ENCODE measurements at regions not wholly inside any gene's neighbourhood (a gene's known extent, or its start where the extent isn't known, plus 50 kb on each side); places are given as distances from the start of the nearest gene placed in this dataset.

GRCh38 chr14:85438001-85438400 lies 91.9 kb upstream of the FLRT2 start:
- H3K36me3 ChIP-seq (ENCODE audit: control insufficient read depth in 4 of 4, insufficient read depth in 4 of 4, low read length in 4 of 4): no peaks in the 10 kb centered on the region
- H3K27me3 ChIP-seq (ENCODE audit: control insufficient read depth in 3 of 3, insufficient read depth in 3 of 3, low read length in 2 of 3): no peaks in the 10 kb centered on the region
- H3K4me1 ChIP-seq (ENCODE audit: control insufficient read depth in 5 of 5, insufficient read depth in 5 of 5, low read length in 5 of 5): peaks cover 0 to 4% (median 0%) of the 10 kb centered on the region in 5 donors
- H3K27ac ChIP-seq (ENCODE audit: low read depth in 1 of 2, low read length in 1 of 2): no peak overlapping the region
- no peak overlapping the region for H3K4me3 ChIP-seq
- no peak overlapping the region for H3K9ac ChIP-seq (ENCODE audit: insufficient read depth in 1 of 2, low read length in 2 of 2)
- DNase-seq (no peak), ATAC-seq (ENCODE audit: insufficient read depth, low FRiP score) (no peak)
- TF ChIP-seq CTCF (IDR thresholded peaks at IDR 0.05; ENCODE audit: control extremely low read depth, extremely low read depth): no peak
- no peaks in the 10 kb centered on the region for H3K9me3 ChIP-seq (ENCODE audit: control insufficient read depth in 4 of 4, insufficient read depth in 3 of 4, low read length in 3 of 4)
- 95 to 96% methylated on average over 13 of the region's 13 CpGs for WGBS, 2 donors

GRCh38 chr14:85438481-85438942 lies 91.4 kb upstream of the FLRT2 start:
- Histone ChIP-seq H3K4me1 (ENCODE audit: control insufficient read depth in 5 of 5, insufficient read depth in 5 of 5, low read length in 5 of 5) (peaks cover 0 to 4% (median 0%) of the 10 kb centered on the region in 5 donors), H3K27ac (ENCODE audit: low read depth in 1 of 2, low read length in 1 of 2) (no peak overlapping the region), H3K4me3 (no peak overlapping the region), H3K9ac (ENCODE audit: insufficient read depth in 1 of 2, low read length in 2 of 2) (no peak overlapping the region), H3K9me3 (ENCODE audit: control insufficient read depth in 4 of 4, insufficient read depth in 3 of 4, low read length in 3 of 4) (no peaks in the 10 kb centered on the region), H3K27me3 (ENCODE audit: control insufficient read depth in 3 of 3, insufficient read depth in 3 of 3, low read length in 2 of 3) (no peaks in the 10 kb centered on the region), H3K36me3 (ENCODE audit: control insufficient read depth in 4 of 4, insufficient read depth in 4 of 4, low read length in 4 of 4) (no peaks in the 10 kb centered on the region)
- 90 to 91% methylated on average over 4 of the region's 4 CpGs for WGBS, 2 donors
- no peak for TF ChIP-seq CTCF (IDR thresholded peaks at IDR 0.05; ENCODE audit: control extremely low read depth, extremely low read depth)
- ATAC-seq (ENCODE audit: insufficient read depth, low FRiP score) (no peak), DNase-seq (no peak)

DNA sequence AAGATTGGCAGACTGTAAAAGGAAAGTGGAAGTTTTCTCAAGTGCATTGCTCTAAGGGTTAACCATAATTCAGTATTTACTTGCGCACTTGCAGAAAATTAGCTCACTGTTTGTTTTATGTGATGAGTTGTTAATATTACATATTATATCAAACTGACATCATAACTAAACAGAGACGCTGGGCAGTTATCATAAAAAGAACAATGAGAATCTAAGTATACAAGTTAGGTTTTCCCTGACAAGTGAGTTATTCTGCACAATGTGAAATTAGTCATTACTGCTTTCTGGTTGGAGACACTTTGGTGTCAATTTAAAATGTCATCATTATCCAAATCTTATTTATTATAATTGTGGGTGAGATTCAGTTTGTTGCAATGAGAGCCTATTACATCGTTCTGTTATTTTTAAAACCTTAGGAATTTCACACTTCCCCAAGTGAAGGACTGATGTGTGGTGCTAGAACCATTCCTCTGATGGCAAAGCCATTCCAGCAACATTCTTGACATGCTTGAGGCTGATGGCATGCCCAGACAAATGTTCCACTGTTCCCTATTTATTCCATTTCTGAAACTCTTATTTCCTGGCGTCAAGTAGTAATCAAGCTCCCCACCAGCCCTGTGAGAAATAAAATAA lies 90.1 kb upstream of the FLRT2 start:
- Histone ChIP-seq H3K9ac (ENCODE audit: insufficient read depth in 1 of 2, low read length in 2 of 2) (no peak overlapping the region), H3K27ac (ENCODE audit: low read depth in 1 of 2, low read length in 1 of 2) (no peak overlapping the region), H3K36me3 (ENCODE audit: control insufficient read depth in 4 of 4, insufficient read depth in 4 of 4, low read length in 4 of 4) (no peaks in the 10 kb centered on the region), H3K4me3 (no peak overlapping the region), H3K9me3 (ENCODE audit: control insufficient read depth in 4 of 4, insufficient read depth in 3 of 4, low read length in 3 of 4) (no peaks in the 10 kb centered on the region), H3K4me1 (ENCODE audit: control insufficient read depth in 5 of 5, insufficient read depth in 5 of 5, low read length in 5 of 5) (peaks cover 0 to 4% (median 0%) of the 10 kb centered on the region in 5 donors), H3K27me3 (ENCODE audit: control insufficient read depth in 3 of 3, insufficient read depth in 3 of 3, low read length in 2 of 3) (no peaks in the 10 kb centered on the region)
- 59 to 77% methylated on average over 4 of the region's 4 CpGs for WGBS, 2 donors
- ATAC-seq (ENCODE audit: insufficient read depth, low FRiP score) (no peak), DNase-seq (no peak)
- no peak for TF ChIP-seq CTCF (IDR thresholded peaks at IDR 0.05; ENCODE audit: control extremely low read depth, extremely low read depth)
